GM23338 (cell line): ENCODE measurements at regions not wholly inside any gene's neighbourhood (a gene's known extent, or its start where the extent isn't known, plus 50 kb on each side); places are given as distances from the start of the nearest gene placed in this dataset.

ENCODE experiments used
- ATAC-seq: fragments of 200-7000 bp; cut with Tn5 transposase; 3 replicates; pipeline ENCODE4 v1.9.1; 2020
- DNase-seq: peaks from one replicate; pipeline ENCODE4 v3.0.0-alpha.2; 2015; ENCODE audit warnings: low spot score
- H2AFZ ChIP-seq: fragments of 200-600 bp; sonication (generic); 2 replicates; pipeline ENCODE4 v1.8.0; 2016; ENCODE audit warnings: antibody characterized with exemption, mild to moderate bottlenecking, moderate library complexity
- H3F3A ChIP-seq: fragments of 200-600 bp; sonication (generic); replicated peaks from 2 replicates; pipeline ENCODE4 v1.8.0; 2017; ENCODE audit warnings: antibody characterized with exemption, mixed run types, low read depth
- H3K27ac ChIP-seq: fragments of 200-600 bp; sonication (generic); 2 replicates; pipeline ENCODE4 v1.6.1; 2016; ENCODE audit warnings: low read depth
- H3K27me3 ChIP-seq: fragments of 200-600 bp; sonication (generic); 2 replicates; pipeline ENCODE4 v1.8.0; 2016; ENCODE audit warnings: mild to moderate bottlenecking, mixed run types, moderate library complexity; ENCODE audit not compliant: insufficient read depth
- H3K36me3 ChIP-seq: fragments of 200-600 bp; sonication (generic); 2 replicates; pipeline ENCODE4 v1.8.0; 2016; ENCODE audit warnings: mild to moderate bottlenecking; ENCODE audit not compliant: insufficient read depth
- H3K4me1 ChIP-seq: fragments of 200-600 bp; sonication (generic); 2 replicates; pipeline ENCODE4 v1.8.0; 2016; ENCODE audit warnings: mild to moderate bottlenecking, moderate library complexity; ENCODE audit not compliant: insufficient read depth
- H3K4me2 ChIP-seq: fragments of 200-600 bp; sonication (generic); 2 replicates; pipeline ENCODE4 v1.7.1; 2017; ENCODE audit warnings: mixed run types
- H3K4me3 ChIP-seq: fragments of 200-600 bp; sonication (generic); 2 replicates; pipeline ENCODE4 v1.6.1; 2016; ENCODE audit warnings: mixed run types
- H3K79me2 ChIP-seq: fragments of 200-600 bp; sonication (generic); replicated peaks from 2 replicates; pipeline ENCODE4 v1.8.0; 2017; ENCODE audit warnings: mild to moderate bottlenecking; ENCODE audit not compliant: insufficient read depth
- H3K9me2 ChIP-seq: fragments of 200-600 bp; sonication (generic); 2 replicates; pipeline ENCODE4 v1.8.0; 2017; ENCODE audit not compliant: insufficient read depth
- H4K20me1 ChIP-seq: fragments of 200-600 bp; sonication (generic); replicated peaks from 2 replicates; pipeline ENCODE4 v1.8.0; 2017; ENCODE audit warnings: mild to moderate bottlenecking; ENCODE audit not compliant: insufficient read depth
- H3K27ac Mint-ChIP-seq: 2 replicates; pipeline ENCODE4 v1.8.0; 2020; ENCODE audit warnings: inconsistent platforms, mild to moderate bottlenecking, moderate library complexity, mixed read lengths
- H3K27me3 Mint-ChIP-seq: 3 replicates; pipeline ENCODE4 v1.8.0; 2022; ENCODE audit warnings: low read depth, mild to moderate bottlenecking, moderate library complexity, mixed read lengths, inconsistent platforms; ENCODE audit not compliant: insufficient read depth, poor library complexity
- H3K36me3 Mint-ChIP-seq: 3 replicates; pipeline ENCODE4 v1.8.0; 2021; ENCODE audit warnings: low read depth, mild to moderate bottlenecking, inconsistent platforms, moderate library complexity, mixed read lengths
- H3K4me1 Mint-ChIP-seq: 3 replicates; pipeline ENCODE4 v1.8.0; 2020; ENCODE audit warnings: mild to moderate bottlenecking, inconsistent platforms, mixed read lengths
- H3K4me3 Mint-ChIP-seq: 3 replicates; pipeline ENCODE4 v1.8.0; 2021; ENCODE audit warnings: moderate library complexity, mild to moderate bottlenecking, inconsistent platforms, mixed read lengths
- H3K9me3 Mint-ChIP-seq: 3 replicates; pipeline ENCODE4 v1.8.0; 2020; ENCODE audit warnings: moderate library complexity, mild to moderate bottlenecking, inconsistent platforms, mixed read lengths
- CREB1 ChIP-seq: fragments of 250-450 bp; sonication (Bioruptor Pico); IDR thresholded peaks from 2 replicates; pipeline ENCODE4 v1.5.0; 2020; ENCODE audit warnings: low read depth, mild to moderate bottlenecking, moderate library complexity
- CTCF ChIP-seq, 2 experiments: fragments of 200-600 bp in 1 of 2; sonication (generic) in 1 of 2; conservative IDR thresholded peaks; 2 replicates each; pipeline versions ENCODE4 v1.5.1 to v1.6.1; 2016 to 2017; ENCODE audit warnings: antibody characterized with exemption in 2 of 2, low read depth in 2 of 2, mild to moderate bottlenecking in 2 of 2, moderate library complexity in 1 of 2
- ETS1 ChIP-seq: IDR thresholded peaks from 2 replicates; pipeline ENCODE4 v1.6.1; 2016; ENCODE audit warnings: antibody characterized with exemption
- EZH2 ChIP-seq: fragments of 200-600 bp; sonication (generic); IDR thresholded peaks from one replicate; pipeline ENCODE4 v1.8.0; 2017; ENCODE audit warnings: antibody characterized with exemption, mild to moderate bottlenecking, low read depth; ENCODE audit not compliant: unreplicated experiment
- EZH2phosphoT487 ChIP-seq: fragments of 200-600 bp; sonication (generic); IDR thresholded peaks from one replicate; pipeline ENCODE4 v1.8.1; 2018; ENCODE audit warnings: antibody characterized with exemption; ENCODE audit not compliant: unreplicated experiment
- JUNB ChIP-seq: IDR thresholded peaks from one replicate; pipeline ENCODE4 v1.6.1; 2016; ENCODE audit warnings: antibody characterized with exemption; ENCODE audit not compliant: unreplicated experiment
- NANOG ChIP-seq: IDR thresholded peaks from 2 replicates; pipeline ENCODE4 v1.6.1; 2016; ENCODE audit warnings: antibody characterized with exemption, borderline replicate concordance
- POLR2AphosphoS5 ChIP-seq: IDR thresholded peaks from 2 replicates; pipeline ENCODE4 v1.6.1; 2016; ENCODE audit warnings: antibody characterized with exemption, low read depth
- REST ChIP-seq: IDR thresholded peaks from one replicate; pipeline ENCODE4 v1.6.1; 2018; ENCODE audit warnings: antibody characterized with exemption; ENCODE audit not compliant: unreplicated experiment
- STAT1 ChIP-seq: IDR thresholded peaks from one replicate; pipeline ENCODE4 v1.6.1; 2016; ENCODE audit warnings: antibody characterized with exemption; ENCODE audit not compliant: unreplicated experiment
- ZNF114 ChIP-seq: fragments of 250-450 bp; sonication (Bioruptor Pico); IDR thresholded peaks from 2 replicates; pipeline ENCODE4 v1.5.0; 2020; ENCODE audit warnings: mild to moderate bottlenecking, moderate library complexity
- ZNF331 ChIP-seq: fragments of 250-450 bp; sonication (Bioruptor Pico); IDR thresholded peaks from 2 replicates; pipeline ENCODE4 v1.5.0; 2020; ENCODE audit warnings: low read depth, mild to moderate bottlenecking, moderate library complexity
- ZNF462 ChIP-seq: fragments of 250-450 bp; sonication (Bioruptor Pico); IDR thresholded peaks from 2 replicates; pipeline ENCODE4 v1.5.0; 2020; ENCODE audit warnings: mild to moderate bottlenecking, moderate library complexity

GRCh38 chr2:220931491-220931890 is 640.6 kb downstream of the EPHA4 start:
- Histone ChIP-seq H4K20me1 (no peaks in the 10 kb centered on the region), H3K36me3 (peaks cover 4% of the 10 kb centered on the region; the same call in 1 of the 2 replicates), H3K4me1 (no peaks in the 10 kb centered on the region), H3F3A (no peaks in the 10 kb centered on the region), H3K4me3 (no peak overlapping the region), H3K79me2 (no peaks in the 10 kb centered on the region), H3K27me3 (no peaks in the 10 kb centered on the region), H3K4me2 (no peak overlapping the region), H3K27ac (no peak overlapping the region), H2AFZ (no peak overlapping the region), H3K9me2 (no peaks in the 10 kb centered on the region; the same call in 1 of the 2 replicates)
- ATAC-seq = no peak
- peaks cover 2% of the 10 kb centered on the region for H3K4me1 Mint-ChIP-seq
- no peak for TF ChIP-seq ZNF114
- TF ChIP-seq EZH2phosphoT487 = no peak
- no peak for TF ChIP-seq POLR2AphosphoS5
- no peak for TF ChIP-seq CREB1 (CRISPR knock-in tag)
- no peak for TF ChIP-seq CTCF (conservative IDR thresholded peaks at IDR 0.05; ENCODE audit: low read depth in 2 of 2)
- no peak for TF ChIP-seq ZNF331 (CRISPR knock-in tag)
- TF ChIP-seq NANOG = no peak
- no peak for TF ChIP-seq ZNF462 (CRISPR knock-in tag)
- TF ChIP-seq EZH2 = no peak
- TF ChIP-seq STAT1 = no peak
- TF ChIP-seq ETS1 = no peak
- no peak for TF ChIP-seq REST
- no peak for TF ChIP-seq JUNB
- no peak overlapping the region for H3K27ac Mint-ChIP-seq
- peaks cover 25% of the 10 kb centered on the region for H3K36me3 Mint-ChIP-seq
- H3K27me3 Mint-ChIP-seq = peaks cover 4% of the 10 kb centered on the region
- H3K4me3 Mint-ChIP-seq = no peak overlapping the region
- DNase-seq = no peak
- H3K9me3 Mint-ChIP-seq = peaks cover 34% of the 10 kb centered on the region
